Tongue (tissue), 1 donor: ENCODE measurements at regions not wholly inside any gene's neighbourhood (a gene's known extent, or its start where the extent isn't known, plus 50 kb on each side); places are given as distances from the start of the nearest gene placed in this dataset.
A peak's percentile ranks its signal among the peaks of the same experiment; 100 is the strongest.

ENCODE experiments used
- DNase-seq: peaks from one replicate; pipeline ENCODE4 v3.0.0-alpha.2; 2015

DNA sequence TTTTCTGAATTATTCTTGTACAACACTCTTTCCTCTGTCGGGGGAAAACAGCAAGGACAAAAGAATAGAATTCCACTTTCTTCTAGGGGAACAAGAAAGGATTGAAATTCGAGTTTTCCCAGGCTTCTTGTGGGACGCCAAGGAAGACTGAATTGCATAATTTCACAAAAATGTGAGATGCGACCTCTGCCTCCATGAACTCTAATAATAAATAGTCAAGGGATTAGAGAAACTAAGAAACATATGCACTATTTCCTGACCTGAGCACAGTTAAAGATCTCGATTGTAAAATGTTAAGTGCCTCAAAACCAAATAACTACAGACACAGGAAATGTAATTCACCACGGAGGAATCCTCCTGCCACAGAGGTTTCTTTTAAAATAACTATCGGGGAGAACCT lies 117.3 kb upstream of the MARK1 start:
- DNase-seq = peak; percentile 28

DNA sequence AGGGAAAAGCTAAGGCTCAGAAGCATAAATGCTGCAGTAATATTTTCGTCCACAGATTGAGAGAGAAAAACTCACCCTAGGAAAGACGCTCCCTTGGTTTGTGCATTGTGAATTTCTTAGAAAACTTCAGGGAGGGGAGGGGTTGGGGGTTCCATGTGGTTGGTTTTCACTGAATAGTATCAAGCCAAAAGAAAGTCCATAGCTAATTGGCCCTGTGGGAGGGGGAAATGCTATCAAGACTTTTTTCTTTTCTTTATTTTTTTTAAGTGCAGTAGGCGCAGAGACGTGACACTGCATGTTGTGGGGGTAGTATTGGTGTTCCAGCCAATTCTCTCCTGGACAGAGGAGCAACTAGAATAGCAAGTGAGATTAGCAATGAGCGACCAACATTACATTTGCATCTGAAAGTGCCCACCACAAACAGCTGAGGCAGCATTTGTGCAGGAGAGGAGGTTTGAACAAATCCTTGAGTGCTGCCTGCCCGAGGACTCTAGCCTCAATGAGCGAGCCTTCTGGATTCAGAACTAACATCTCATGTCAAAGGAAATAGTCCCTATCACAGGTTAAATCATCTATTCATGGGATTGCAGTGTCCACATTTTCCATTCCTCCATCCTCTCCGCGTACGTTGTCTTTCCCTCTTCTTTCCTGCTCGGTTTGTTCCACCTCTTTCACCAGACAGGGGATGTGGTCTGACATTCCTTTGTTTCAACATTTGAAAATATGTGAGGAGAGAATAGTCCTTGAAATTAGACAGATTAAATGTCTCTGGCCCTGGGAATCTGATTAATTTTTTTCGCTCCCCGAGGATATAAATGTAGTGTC lies 118.0 kb upstream of the MARK1 start:
- DNase-seq = peak; percentile 22

DNA sequence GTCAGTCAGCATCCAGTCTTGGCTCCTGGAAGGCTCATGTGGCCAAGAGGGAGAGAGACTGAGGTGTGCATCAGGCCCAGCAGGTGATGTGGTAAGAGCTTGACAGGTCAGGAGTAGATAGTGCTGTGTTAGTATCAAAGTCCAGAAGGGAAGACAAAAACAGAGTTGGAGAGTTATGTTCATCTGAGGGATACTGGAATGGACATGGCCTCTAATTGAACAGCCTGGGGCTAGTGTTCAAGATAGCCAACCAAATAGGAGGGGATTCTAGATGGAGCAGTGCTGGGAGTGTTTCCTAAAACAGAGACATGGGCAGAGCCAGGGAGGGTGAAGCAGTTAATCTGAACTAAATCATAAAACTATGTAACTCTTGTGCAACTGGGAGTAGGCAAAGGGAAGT lies 120.7 kb upstream of the MARK1 start:
- DNase-seq = no peak

DNA sequence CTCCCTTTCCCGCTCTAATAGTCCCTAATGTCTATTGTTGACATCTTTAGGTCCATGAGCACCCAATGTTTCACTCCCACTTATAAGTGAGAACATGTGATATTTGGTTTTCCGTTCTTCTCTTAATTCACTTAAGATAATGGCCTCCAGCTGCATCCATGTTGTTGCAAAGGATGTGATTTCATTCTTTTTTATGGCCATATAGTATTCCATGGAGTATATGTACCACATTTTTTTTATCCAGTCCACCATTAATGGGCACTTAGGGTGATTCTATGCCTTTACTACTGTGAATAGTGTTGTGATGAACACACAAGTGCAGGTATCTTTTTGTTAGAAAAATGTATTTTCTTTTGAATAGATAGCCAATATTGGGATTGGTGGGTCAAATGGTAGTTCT lies 126.0 kb upstream of the RAB3GAP2 start:
- no peak for DNase-seq

DNA sequence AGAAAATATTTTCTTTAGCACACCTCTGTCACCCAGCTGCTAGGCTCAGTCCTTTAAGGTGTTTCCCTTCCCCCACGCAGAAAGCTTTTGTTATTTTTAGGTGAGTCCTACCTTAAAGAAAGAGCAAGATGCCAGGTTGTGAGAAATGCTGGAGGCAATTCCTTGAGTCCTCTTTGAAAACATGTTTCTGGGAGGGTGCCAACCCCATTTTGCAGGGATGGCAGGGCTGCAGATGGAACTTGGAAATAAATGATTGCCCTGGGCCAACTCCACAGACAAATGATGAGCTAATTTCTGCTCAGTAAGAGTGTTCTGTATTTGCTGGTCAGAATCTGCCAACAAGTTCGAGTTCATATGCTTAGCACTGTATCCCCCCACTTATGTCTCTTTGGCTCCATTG lies 119.2 kb upstream of the RAB3GAP2 start:
- peak; percentile 25 for DNase-seq

DNA sequence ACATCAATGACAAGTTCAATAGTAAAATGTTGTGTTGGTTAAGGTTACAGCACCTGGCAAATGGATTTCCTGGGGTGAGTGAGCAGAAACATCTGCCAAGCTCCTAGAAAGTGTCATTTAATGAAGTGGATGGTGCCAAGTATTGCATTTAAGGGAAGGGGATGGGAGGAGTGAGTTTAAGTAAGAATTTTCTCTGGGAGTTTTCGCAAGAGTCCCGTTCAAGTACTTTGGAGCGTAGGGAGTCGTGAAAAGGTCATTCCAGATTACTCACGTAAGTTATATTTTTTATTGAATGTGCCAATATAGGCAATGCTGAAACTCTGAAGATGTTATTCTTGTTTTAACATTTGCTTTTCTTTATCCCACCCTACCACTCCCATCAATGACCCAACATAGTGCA lies 117.4 kb upstream of the RAB3GAP2 start:
- peak; percentile 25 for DNase-seq

DNA sequence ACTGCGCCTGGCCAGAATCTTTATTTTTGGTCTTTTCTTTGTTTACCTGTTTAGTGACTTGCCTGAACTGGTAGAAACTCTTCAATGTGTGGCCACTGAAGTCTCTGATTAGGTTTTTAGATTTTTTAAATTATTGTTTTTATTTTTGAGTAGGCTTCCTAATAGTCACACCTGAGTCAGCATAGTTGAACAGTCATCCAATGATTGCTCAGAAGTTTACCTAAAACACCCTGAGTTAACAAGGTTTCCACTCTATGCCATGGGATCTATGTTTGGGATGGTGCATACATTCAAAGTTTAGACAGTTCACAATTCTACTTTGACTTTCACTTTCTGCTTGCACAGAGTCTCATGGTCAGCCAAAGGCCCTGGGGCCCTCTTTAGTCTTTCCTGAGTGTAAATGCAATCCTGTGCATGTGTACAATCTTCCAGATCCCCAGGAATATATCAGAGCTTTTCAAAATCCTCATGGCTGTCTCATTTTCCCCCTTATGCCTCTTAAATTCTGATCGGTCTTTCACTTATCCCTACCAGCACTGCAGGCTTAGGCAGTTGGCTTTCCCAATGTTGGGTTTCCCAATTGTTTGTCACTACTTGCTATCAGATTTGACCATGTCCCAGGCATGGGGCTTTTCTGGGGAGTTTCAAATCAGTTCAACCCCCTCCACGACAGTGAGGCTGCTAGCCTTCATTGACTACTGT lies 114.4 kb upstream of the RAB3GAP2 start:
- no peak for DNase-seq

DNA sequence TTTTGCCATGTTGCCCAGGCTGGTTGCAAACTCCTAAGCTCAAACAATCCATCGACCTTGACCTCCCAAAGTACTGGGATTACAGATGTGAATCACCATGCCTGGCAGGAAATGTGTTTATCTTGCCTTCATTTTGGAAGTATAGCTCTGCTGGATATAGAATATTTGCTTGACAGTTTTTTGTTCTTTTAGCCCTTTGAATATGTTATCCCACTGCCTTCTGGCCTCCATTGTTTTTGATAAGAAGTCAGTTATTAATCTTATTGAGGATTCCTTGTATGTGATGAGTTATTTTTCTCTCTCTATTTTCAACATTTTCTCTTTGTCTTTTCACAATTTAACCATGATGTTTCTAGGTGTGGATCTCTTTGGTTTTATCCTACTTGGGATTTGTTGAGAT lies 112.9 kb upstream of the RAB3GAP2 start:
- no peak for DNase-seq

DNA sequence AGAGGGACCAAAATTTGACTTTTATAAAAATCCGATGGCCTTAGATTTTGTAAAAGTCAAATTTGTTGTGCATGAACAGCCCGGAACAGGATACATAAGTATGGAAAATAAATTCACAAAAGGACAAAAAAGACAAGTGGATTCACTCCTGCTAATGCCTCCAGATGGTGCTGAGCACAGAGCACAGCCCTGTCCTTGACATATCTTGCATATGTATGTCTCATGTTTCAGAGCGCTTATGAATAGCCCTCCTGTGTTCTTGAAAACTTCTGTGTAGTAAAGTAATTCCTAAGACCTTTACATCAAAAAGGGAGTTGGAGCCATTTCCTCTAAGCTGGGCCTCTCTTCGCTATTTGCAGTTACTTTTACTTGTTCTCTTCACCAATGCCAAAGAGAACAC lies 110.7 kb upstream of the RAB3GAP2 start:
- DNase-seq = peak; percentile 43

DNA sequence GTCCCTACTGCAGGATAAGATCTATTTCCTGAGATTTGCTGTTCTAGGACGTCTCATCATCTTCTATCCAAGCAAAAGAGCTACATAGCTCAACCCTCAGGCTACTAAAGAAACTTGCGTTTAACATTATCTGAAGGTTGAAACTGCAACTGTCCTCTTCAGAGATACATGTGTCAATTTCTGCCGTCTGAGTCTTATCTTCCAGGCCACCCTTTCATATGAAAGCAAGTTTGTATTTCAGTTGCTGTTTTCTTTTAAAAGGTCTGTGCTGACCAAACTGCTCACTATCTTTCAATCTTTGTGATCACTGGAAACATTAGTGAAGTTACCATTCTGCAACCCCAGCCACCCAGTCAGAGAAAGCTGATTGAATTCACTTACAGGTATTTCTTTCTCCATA lies 108.6 kb upstream of the RAB3GAP2 start:
- no peak for DNase-seq

DNA sequence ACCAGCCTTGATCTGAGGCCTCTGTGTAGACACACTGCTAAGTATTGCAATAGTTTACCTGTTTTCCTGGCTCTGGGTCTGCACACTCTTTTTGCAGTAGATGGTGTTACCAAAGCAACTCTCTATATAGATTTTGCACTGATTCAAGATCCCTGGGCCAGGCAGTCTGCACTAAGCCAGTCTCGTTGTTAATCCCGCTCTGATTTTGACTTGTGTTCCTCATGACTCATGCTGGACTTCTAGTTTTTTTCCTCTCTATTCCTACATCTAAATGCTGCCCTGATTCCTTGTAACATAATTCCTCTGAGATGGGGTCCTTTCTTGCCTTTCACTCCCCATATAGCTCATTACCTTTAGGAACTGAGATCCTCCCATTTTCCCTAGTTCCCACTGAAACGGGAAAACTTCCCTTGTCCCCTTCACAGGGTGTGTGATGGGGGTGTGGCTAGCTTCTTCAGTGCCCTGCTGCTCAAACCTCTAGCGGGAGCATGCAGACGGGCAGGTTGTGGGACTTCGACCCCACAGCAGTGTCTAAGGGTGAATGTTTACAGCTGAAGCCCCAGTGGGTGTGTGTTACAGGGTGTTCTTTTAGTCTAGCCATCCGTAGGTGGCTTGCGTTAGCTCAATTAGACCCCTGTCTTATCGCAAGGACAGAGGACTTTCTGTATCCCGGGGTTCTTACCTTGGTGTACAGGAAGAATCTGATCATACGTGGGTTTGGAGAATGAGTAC lies 106.5 kb upstream of the RAB3GAP2 start:
- no peak for DNase-seq

DNA sequence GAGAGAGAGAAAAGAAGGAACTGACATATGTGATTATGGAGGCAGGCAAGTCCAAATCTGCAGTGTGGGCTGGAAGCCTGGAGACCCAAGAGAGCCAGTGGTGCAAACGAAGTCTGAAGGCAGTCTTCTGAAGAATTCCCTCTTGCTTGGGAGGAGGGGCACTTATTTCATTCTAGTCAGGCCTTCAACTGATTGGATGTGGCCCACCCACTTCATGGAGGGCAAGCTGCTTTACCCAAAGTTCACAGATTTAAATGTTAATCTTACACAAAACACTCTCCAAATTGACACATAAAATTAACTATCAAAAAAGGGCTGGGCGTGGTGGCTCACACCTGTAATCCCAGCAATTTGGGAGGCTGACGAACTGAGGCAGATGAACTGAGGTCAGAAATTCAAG lies 103.5 kb upstream of the RAB3GAP2 start:
- no peak for DNase-seq

DNA sequence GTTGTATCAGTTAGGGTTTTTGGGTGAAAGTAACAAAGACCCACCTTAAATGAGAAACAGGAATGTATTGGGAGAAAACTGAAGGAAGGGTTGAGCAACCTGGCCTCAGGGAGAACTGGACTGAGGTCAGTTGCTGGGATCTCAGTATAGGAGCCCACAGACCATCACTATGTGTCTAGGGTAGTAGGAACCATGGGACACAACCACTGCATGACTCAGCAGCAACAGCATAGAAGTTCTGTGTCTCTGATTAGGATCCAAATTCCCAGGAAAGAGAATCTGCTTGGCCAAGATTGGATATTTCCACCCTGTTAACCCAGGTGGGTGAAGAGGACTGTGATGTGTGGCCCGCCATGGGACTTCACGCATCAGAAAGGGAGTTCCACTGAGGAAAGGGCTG lies 102.2 kb upstream of the RAB3GAP2 start:
- no peak for DNase-seq

DNA sequence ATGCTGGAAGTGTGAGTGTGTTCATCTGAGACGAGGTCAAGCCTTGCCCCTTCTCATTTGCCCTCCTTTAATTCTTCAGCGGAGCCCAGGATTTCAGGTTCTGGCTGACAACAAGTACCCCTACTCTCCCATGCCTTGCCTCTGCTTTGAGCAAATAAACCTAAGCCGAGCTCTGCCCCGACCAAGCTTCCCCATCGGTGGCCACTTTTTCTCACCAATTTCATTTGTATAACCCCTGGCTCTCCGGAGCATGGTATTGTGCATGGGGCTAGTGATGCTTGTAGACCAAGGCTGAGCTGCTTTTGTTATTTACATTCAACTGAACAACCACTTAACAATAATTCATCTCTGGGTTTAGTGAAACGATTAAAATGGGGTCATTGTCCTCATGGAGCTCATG lies 100.2 kb upstream of the RAB3GAP2 start:
- no peak for DNase-seq

DNA sequence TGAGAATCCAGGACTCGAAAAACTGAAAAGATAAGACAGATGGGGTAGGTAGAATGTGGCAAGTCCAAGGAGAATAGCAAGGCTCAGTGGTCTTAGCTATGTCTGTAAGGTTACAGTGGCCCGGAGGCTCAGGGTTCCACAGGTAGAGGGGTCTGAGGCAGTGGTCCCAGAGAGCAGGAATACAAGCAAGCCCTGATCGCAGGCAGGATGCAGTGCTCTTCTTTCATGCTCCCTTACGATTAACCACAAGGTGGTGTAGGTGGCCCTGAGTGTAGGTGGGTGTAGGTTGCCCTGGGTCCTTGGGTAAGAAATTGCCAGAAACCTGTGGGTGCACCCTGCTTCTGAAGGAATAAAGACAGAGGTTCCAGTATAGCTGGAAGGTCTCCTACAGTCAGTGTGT lies 99.1 kb upstream of the RAB3GAP2 start:
- DNase-seq = no peak

DNA sequence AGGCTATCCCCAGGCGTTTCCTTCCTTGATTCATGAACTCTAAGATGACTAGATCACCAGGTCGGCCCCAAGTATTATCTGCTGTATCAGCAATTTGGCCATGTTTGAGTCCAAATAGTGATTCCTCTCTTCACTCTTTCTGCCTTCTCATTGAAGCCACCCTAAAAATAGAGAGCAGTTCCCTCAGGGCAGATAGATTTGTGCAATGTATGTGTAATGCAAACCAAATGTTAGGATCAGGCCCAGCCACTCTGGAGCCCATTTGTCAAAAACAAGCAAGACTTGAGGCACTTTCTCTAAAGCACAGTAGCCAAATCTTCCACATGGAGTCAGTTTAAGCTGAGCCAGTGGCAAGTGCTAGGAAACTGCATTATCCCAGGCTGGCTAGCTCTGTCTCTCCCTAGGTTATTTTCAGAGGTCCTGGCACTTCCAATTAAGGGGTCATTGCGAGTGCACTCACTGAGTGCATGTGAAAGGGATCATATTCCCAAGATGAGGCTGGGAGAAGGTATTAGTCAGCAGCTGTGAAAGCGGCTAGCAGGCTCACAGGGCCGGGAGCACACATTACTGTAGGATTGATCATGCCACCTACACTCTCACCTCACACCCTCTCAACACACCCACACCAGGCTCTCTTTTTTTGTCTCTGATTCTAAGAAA lies 97.9 kb upstream of the RAB3GAP2 start:
- peak; percentile 75 for DNase-seq

DNA sequence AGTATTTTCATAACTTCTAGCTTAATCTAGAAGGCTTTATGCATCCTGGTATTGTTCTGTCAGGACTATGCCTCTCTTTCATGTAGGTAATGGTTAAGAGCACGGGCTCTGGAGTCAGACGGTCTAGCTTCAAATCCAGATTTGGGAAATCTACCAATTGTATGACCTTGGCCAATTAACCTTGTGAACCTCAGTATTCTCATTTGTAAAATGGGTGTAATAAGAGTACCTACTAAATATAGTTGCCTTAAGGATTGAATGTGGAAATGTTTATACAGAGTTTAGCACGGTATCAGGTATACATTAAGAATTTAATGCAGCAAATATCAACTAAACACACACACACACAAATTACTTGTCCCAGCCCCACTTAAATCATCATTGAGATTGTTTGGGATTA lies 97.3 kb upstream of the RAB3GAP2 start:
- DNase-seq = no peak

DNA sequence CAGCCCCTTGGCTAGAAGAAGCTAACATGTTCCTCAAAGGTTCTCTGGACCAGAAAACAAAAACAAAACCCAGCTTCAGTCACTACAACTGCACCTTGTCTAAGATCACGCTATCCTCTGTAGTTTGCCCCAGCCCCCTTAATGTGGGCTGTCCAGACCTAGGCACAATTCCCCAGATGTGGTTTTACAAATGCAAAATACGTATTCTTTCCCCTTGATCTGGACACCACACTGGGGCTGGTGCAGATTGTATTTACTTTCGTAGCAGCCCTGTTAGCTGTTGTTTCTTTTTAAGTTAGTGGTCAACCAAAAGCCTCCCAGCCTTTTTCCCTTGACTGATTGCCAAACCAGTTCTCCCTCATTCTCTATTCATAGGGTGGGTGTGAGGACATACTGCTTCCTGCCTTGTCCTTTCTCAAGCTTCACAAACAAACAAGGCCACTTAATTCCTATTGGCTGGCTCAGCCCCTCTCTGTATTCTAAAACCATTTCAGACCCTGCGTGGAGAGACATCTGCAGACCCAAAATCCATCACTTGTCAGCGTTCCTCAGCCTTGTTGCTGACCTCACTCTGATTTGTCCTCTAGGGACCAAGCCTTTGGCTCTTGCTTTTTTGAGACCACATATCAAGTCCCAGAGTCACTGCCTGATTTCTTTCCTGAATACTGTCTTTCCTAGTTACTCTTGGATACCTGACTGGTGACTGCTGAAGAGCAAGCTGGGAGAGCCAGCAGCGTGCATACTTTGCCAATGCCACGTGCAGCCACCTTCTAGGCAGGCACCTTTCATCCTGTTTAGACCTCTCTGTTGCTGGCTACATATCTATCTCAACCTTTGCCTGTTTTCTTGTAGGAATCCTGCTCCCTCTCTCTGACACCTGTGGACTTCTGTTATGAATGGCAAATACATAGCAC lies 96.4 kb upstream of the RAB3GAP2 start:
- peak; percentile 32 for DNase-seq

DNA sequence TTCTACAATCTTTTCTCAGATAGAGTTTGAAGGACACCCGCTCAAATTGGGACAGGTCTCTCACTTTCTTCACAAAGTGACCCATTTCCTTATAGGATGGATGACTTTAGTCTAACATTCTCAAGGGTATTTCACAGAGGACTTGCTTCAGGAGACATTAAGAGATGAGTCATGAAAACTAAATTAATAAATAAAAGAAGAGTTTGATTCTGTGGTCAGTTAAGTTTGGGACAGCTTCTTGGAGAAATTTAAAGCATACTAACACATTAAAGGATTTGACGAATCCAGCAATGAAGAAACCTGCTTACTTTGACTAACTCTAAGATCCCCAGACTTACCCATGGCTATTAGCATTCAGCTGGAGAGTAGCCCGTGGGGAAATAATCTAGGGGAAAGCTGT lies 95.6 kb upstream of the RAB3GAP2 start:
- DNase-seq = no peak

DNA sequence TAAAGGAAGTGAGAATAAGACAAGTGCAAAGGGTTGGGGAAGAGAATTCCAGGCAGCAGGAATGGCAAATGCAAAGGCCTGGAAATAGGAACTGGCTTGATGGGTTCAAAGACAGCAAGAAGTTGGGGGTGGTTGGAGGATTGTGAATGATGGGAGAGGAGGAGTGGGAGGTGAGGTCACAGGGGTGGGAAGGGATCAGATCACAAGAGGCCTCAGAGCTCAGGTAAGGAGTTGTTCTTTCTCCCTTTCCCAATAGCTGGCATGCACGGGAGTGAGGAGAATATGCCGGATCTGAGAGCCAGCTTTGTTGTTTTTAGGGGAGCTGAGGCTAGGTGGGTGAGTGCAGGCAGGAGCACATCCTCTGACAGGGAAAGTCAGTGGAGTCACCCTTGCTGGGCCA lies 94.0 kb upstream of the RAB3GAP2 start:
- DNase-seq = no peak

DNA sequence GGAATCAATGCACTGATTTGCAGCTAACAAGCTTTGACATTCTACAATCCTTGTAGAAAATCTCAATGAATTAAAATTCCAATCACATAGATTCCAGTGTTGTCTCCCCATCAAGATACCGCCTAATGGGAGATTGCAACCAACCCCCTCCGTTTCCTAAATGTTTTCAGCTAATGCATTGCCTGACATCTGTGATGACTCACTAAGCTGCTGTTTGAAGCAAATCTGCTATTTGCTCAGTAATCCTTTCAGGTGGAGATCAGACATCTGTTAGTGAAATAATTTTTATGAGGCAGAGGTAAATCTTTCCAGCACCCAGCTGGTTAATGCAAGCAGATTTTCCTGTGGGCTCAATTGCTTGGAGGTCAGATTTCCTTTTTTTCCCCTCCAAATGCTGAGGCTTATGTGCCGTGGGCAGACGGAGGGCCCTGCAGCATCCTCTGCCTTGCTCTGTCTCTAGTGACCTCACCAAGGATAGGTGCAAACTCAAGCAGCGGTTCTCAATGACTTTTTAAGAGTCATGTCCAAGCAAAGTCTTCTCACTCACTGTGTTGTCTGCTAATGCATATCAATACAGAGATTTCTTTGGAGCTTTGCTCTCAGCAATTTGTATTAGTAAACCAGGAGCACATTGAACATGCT lies 91.1 kb upstream of the RAB3GAP2 start:
- DNase-seq = no peak
